ENCODE measurements at regions not wholly inside any gene's neighbourhood (a gene's known extent, or its start where the extent isn't known, plus 50 kb on each side); places are given as distances from the start of the nearest gene placed in this dataset.
A peak's percentile ranks its signal among the peaks of the same experiment; 100 is the strongest.

DNA sequence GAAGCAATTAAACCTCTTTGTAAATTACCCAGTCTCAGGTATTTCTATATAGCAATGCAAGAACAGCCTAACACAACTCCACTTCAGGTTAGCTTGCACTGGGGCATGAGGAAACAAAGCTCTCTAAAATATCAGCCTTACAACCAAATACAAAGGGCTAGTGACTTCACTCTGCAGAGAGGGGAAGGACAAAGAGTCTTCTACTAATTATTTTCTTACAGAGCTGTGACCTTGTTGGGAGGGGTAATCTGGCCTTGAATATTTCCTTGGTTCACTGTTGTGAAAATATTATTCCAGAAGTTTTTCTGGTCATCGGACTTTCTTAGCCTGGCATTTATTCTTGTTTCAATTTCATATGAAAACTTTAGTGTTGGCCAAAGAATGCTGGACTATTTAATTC lies 334.4 kb upstream of the CTNNB1 start:
- Histone ChIP-seq H3K4me1 (peaks cover 6 to 8% of the 10 kb centered on the region in 2 donors), H3K9me3 (no peaks in the 10 kb centered on the region), H3K27me3 (no peaks in the 10 kb centered on the region), H3K4me3 (replicated peaks in 1 of 3) (no peak overlapping the region), H3K27ac (no peak overlapping the region), H3K36me3 (no peaks in the 10 kb centered on the region)
- 51 to 69% methylated on average over 1 of the region's 1 CpG for WGBS, 2 donors
- intact Hi-C loops (cut with DNase I): no loop called here
- no peak for DNase-seq
- no peak for TF ChIP-seq POLR2A (IDR thresholded peaks at IDR 0.05)
- no peak for TF ChIP-seq CTCF (IDR thresholded peaks at IDR 0.05)

DNA sequence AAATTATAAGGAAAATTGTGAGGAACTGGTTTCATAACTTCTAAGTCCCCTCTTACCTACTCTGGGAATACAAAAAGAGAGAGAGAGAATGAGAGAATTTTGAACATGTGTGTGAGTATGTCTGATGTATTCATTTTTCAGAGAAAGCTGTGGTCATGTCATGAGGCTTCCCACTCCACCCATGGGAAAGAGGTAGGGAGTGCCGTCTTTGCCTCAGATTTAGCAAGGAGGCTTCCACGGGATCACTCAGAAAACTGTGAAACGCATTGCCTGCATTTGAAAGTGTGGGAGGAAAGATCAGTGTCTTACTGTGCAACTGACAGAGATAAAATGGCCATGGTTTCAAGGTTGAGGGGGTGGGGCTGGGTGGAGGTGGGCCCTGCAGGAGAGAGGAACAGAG lies 331.5 kb upstream of the CTNNB1 start:
- WGBS, 2 donors: 91 to 95% methylated on average over 3 of the region's 3 CpGs
- no peak overlapping the region for H3K27ac ChIP-seq

DNA sequence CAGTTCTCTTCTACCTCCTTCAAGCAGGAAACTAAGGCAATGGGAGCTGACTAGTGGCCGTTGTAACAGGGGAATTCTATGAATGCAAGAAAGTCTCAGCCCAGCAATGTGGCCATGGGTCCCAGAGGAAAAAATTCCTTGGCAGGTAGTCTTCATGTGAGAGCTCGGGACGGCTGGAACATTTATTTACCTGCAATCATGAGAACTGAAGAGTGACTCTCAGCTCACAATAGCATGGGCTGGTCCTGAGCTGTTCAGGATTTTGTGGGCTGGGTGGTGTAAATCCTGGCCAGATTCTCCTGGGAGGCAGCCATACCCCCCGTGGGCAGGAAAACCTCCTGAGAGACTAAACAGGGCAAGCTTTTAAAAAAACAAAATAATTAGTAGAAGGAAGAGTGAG lies 330.3 kb upstream of the CTNNB1 start:
- WGBS, 2 donors: 22 to 34% methylated on average over 4 of the region's 4 CpGs
- intact Hi-C loops (cut with DNase I): no loop called here

More for the DNA sequence above, 331.5 kb upstream of the CTNNB1 start:
- Histone ChIP-seq H3K36me3 (no peaks in the 10 kb centered on the region), H3K4me3 (replicated peaks in 1 of 3) (no peak overlapping the region), H3K27me3 (no peaks in the 10 kb centered on the region), H3K4me1 (peaks cover 6 to 8% of the 10 kb centered on the region in 2 donors), H3K9me3 (no peaks in the 10 kb centered on the region)
- no peak for TF ChIP-seq CTCF (IDR thresholded peaks at IDR 0.05)
- TF ChIP-seq POLR2A (IDR thresholded peaks at IDR 0.05): no peak
- DNase-seq: no peak
- intact Hi-C loops (cut with DNase I): no loop called here

GRCh38 chr3:40869939-40870338 lies 329.4 kb upstream of the CTNNB1 start:
- WGBS, 2 donors: 65 to 81% methylated on average over 2 of the region's 2 CpGs
- intact Hi-C loops (cut with DNase I): no loop called here
- no peaks in the 10 kb centered on the region for H3K27me3 ChIP-seq

More for the DNA sequence above, 330.3 kb upstream of the CTNNB1 start:
- no peak for TF ChIP-seq POLR2A (IDR thresholded peaks at IDR 0.05)
- TF ChIP-seq CTCF (IDR thresholded peaks at IDR 0.05): no peak
- Histone ChIP-seq H3K9me3 (no peaks in the 10 kb centered on the region), H3K27ac (no peak overlapping the region), H3K27me3 (no peaks in the 10 kb centered on the region), H3K4me3 (replicated peaks in 1 of 3) (no peak overlapping the region), H3K36me3 (no peaks in the 10 kb centered on the region), H3K4me1 (peaks cover 6 to 8% of the 10 kb centered on the region in 2 donors)
- DNase-seq: peak; percentile 10 to 19

GRCh38 chr3:40871394-40871793 lies 327.9 kb upstream of the CTNNB1 start:
- TF ChIP-seq POLR2A (IDR thresholded peaks at IDR 0.05): no peak
- TF ChIP-seq CTCF (IDR thresholded peaks at IDR 0.05): no peak
- Histone ChIP-seq H3K9me3 (no peaks in the 10 kb centered on the region), H3K27ac (no peak overlapping the region), H3K36me3 (no peaks in the 10 kb centered on the region), H3K4me1 (peaks cover 6 to 9% of the 10 kb centered on the region in 2 donors), H3K27me3 (no peaks in the 10 kb centered on the region), H3K4me3 (replicated peaks in 1 of 3) (no peak overlapping the region)
- 72 to 87% methylated on average over 4 of the region's 4 CpGs for WGBS, 2 donors
- intact Hi-C loops (cut with DNase I): no loop called here
- DNase-seq: no peak

More at GRCh38 chr3:40869939-40870338, 329.4 kb upstream of the CTNNB1 start:
- Histone ChIP-seq H3K27ac (no peak overlapping the region), H3K4me1 (peaks cover 6 to 8% of the 10 kb centered on the region in 2 donors), H3K9me3 (no peaks in the 10 kb centered on the region), H3K4me3 (replicated peaks in 1 of 3) (no peak overlapping the region), H3K36me3 (no peaks in the 10 kb centered on the region)
- TF ChIP-seq CTCF (IDR thresholded peaks at IDR 0.05) (no peak), POLR2A (IDR thresholded peaks at IDR 0.05) (no peak)
- DNase-seq: no peak

Measured in thyroid gland (tissue), 4 donors.